ENCODE measurements at regions not wholly inside any gene's neighbourhood (a gene's known extent, or its start where the extent isn't known, plus 50 kb on each side); places are given as distances from the start of the nearest gene placed in this dataset.

DNA sequence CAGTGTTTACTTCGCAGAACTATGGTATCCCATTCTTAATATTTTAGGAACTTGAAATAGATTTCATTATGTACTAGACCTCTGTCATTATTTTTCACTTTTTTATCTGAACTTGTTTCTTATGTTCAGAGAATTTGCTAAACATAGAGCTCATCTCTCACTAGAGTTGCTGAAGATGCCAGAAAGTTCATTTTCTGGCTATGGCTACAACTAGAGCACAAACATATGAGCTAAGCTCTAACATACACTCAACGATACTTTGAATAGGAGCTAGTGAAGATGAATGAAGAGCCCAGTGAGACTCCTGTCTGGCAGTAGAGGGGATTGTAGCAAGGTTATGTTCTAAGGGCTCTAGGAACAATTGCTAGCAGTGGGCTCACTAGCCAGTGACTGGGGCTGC lies 582.2 kb downstream of the KIF4B start (continued):
- TF ChIP-seq EHF (CRISPR knock-in tag; IDR thresholded peaks at IDR 0.05) (no peak), FOSL2 (IDR thresholded peaks at IDR 0.05) (no peak), FOSL2 (CRISPR knock-in tag; IDR thresholded peaks at IDR 0.05) (no peak)

- 29% methylated on average over 4 of the region's 4 CpGs for WGBS (ENCODE audit: missing lambda C conversion rate)
- H3K4me3 ChIP-seq: no peak overlapping the region
- no peaks in the 10 kb centered on the region for H3K9me3 ChIP-seq
- no peaks in the 10 kb centered on the region for H3K4me1 ChIP-seq
- FAIRE-seq (no peak), ATAC-seq (no peak), DNase-seq (ENCODE audit: low read depth in 1 of 2, low spot score in 1 of 2) (no peak)
- H3K4me2 ChIP-seq: no peak overlapping the region
- H3K27ac ChIP-seq: no peak overlapping the region
- CTCF ChIA-PET: no interaction called here
- TF ChIP-seq JUNB (IDR thresholded peaks at IDR 0.05) (no peak), SMC3 (IDR thresholded peaks at IDR 0.05) (no peak), POLR2AphosphoS2 (conservative IDR thresholded peaks at IDR 0.05; ENCODE audit: low read length) (no peak), NFE2L2 (conservative IDR thresholded peaks at IDR 0.05; ENCODE audit: low read length) (no peak), RFX5 (IDR thresholded peaks at IDR 0.05) (no peak), RARB (CRISPR knock-in tag; IDR thresholded peaks at IDR 0.05) (no peak), ZC3H11A (IDR thresholded peaks at IDR 0.05) (no peak), FOSL2 (IDR thresholded peaks at IDR 0.05) (no peak), FOSL2 (CRISPR knock-in tag; IDR thresholded peaks at IDR 0.05) (no peak), RCOR1 (IDR thresholded peaks at IDR 0.05; ENCODE audit: low read depth, low read length) (no peak), FOSB (CRISPR knock-in tag; IDR thresholded peaks at IDR 0.05) (no peak), MYC (IDR thresholded peaks at IDR 0.05; ENCODE audit: borderline replicate concordance, low read length) (no peak), ELK1 (IDR thresholded peaks at IDR 0.05; ENCODE audit: low read depth, low read length) (no peak)
- TF ChIP-seq, protein P1, sequence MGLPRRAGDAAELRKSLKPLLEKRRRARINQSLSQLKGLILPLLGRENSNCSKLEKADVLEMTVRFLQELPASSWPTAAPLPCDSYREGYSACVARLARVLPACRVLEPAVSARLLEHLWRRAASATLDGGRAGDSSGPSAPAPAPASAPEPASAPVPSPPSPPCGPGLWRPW (IDR thresholded peaks at IDR 0.05): no peak
- POLR2A ChIA-PET: no interaction called here
Observed at GRCh38 chr5:155598552-155598951, 585.0 kb downstream of the KIF4B start.

DNA sequence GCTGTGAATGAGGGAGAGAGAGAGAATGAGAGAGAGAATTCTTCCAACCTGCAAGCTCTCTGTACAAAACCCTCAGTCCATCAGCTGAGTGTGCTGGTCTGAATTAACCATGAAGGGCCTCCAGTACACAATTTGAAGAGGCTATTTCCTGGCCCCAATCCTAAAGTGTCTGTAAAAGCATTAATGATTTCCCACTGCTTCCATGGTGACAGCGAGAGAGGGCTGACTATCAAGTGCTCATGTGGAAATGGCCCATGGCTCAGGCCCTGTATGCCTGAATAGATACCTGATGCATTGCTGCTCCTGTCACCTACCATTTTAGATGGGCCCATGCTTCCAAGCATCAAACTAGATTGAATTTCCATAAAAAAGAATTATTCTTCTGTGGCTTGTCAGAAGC lies 592.4 kb downstream of the KIF4B start:
- FAIRE-seq: no peak
- POLR2A ChIA-PET: no interaction called here
- TF ChIP-seq NPAS2 (CRISPR knock-in tag; IDR thresholded peaks at IDR 0.05; ENCODE audit: borderline replicate concordance): no peak
- TF ChIP-seq ZSCAN20 (CRISPR knock-in tag; IDR thresholded peaks at IDR 0.05): no peak
- TF ChIP-seq FOSL2 (IDR thresholded peaks at IDR 0.05): no peak
- no peak for TF ChIP-seq FOSL2 (CRISPR knock-in tag; IDR thresholded peaks at IDR 0.05)
- TF ChIP-seq BCL3 (IDR thresholded peaks at IDR 0.05): no peak
- TF ChIP-seq ATOH8 (CRISPR knock-in tag; IDR thresholded peaks at IDR 0.05; ENCODE audit: low read depth): no peak
- no peak for TF ChIP-seq HOXB13 (CRISPR knock-in tag; IDR thresholded peaks at IDR 0.05; ENCODE audit: low read depth)
- TF ChIP-seq JUNB (IDR thresholded peaks at IDR 0.05): no peak
- TF ChIP-seq MYC (IDR thresholded peaks at IDR 0.05; ENCODE audit: borderline replicate concordance, low read length): no peak
- no peak for TF ChIP-seq GATA3 (IDR thresholded peaks at IDR 0.05; ENCODE audit: borderline replicate concordance)
- TF ChIP-seq POLR2AphosphoS2 (conservative IDR thresholded peaks at IDR 0.05; ENCODE audit: low read length): no peak
- TF ChIP-seq FOXS1 (CRISPR knock-in tag; IDR thresholded peaks at IDR 0.05): no peak
- no peak for TF ChIP-seq KDM1A (IDR thresholded peaks at IDR 0.05; ENCODE audit: low read depth)
- TF ChIP-seq HDAC2 (IDR thresholded peaks at IDR 0.05): no peak
- no peak for TF ChIP-seq ZC3H11A (IDR thresholded peaks at IDR 0.05)
- TF ChIP-seq, protein P2, sequence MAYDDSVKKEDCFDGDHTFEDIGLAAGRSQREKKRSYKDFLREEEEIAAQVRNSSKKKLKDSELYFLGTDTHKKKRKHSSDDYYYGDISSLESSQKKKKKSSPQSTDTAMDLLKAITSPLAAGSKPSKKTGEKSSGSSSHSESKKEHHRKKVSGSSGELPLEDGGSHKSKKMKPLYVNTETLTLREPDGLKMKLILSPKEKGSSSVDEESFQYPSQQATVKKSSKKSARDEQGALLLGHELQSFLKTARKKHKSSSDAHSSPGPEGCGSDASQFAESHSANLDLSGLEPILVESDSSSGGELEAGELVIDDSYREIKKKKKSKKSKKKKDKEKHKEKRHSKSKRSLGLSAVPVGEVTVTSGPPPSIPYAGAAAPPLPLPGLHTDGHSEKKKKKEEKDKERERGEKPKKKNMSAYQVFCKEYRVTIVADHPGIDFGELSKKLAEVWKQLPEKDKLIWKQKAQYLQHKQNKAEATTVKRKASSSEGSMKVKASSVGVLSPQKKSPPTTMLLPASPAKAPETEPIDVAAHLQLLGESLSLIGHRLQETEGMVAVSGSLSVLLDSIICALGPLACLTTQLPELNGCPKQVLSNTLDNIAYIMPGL (CRISPR knock-in tag; IDR thresholded peaks at IDR 0.05; ENCODE audit: borderline replicate concordance): no peak
- no peak for TF ChIP-seq E2F6 (IDR thresholded peaks at IDR 0.05; ENCODE audit: borderline replicate concordance, low read depth)
- TF ChIP-seq CBX2 (IDR thresholded peaks at IDR 0.05; ENCODE audit: borderline replicate concordance, low read depth): no peak
- no peak for TF ChIP-seq MAZ (IDR thresholded peaks at IDR 0.05; ENCODE audit: borderline replicate concordance, low read depth, low read length)
- TF ChIP-seq, protein P3, sequence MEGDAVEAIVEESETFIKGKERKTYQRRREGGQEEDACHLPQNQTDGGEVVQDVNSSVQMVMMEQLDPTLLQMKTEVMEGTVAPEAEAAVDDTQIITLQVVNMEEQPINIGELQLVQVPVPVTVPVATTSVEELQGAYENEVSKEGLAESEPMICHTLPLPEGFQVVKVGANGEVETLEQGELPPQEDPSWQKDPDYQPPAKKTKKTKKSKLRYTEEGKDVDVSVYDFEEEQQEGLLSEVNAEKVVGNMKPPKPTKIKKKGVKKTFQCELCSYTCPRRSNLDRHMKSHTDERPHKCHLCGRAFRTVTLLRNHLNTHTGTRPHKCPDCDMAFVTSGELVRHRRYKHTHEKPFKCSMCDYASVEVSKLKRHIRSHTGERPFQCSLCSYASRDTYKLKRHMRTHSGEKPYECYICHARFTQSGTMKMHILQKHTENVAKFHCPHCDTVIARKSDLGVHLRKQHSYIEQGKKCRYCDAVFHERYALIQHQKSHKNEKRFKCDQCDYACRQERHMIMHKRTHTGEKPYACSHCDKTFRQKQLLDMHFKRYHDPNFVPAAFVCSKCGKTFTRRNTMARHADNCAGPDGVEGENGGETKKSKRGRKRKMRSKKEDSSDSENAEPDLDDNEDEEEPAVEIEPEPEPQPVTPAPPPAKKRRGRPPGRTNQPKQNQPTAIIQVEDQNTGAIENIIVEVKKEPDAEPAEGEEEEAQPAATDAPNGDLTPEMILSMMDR (IDR thresholded peaks at IDR 0.05): no peak

More for the DNA sequence above, 592.4 kb downstream of the KIF4B start:
- Histone ChIP-seq H3K4me1 (no peaks in the 10 kb centered on the region), H3K9me3 (no peaks in the 10 kb centered on the region), H3K27ac (no peak overlapping the region), H3K4me3 (no peak overlapping the region), H3K4me2 (no peak overlapping the region)
- ATAC-seq: no peak
- CTCF ChIA-PET: no interaction called here
- WGBS (ENCODE audit: missing lambda C conversion rate): 29% methylated on average over 1 of the region's 1 CpG
- no peak for DNase-seq (ENCODE audit: low read depth in 1 of 2, low spot score in 1 of 2)

Measured in A549 (cell line).